IPS-18c (cell line): ENCODE measurements at regions not wholly inside any gene's neighbourhood (a gene's known extent, or its start where the extent isn't known, plus 50 kb on each side); places are given as distances from the start of the nearest gene placed in this dataset.

Experiments
- H3K4me3 ChIP-seq: 2 replicates; pipeline ENCODE4 v1.7.0; 2013; ENCODE audit warnings: low read depth, mild to moderate bottlenecking, low read length, moderate library complexity; ENCODE audit not compliant: insufficient read depth
- H3K9me3 ChIP-seq: one replicate; pipeline ENCODE4 v1.6.1; 2013; ENCODE audit warnings: mild to moderate bottlenecking, low read length, moderate library complexity; ENCODE audit not compliant: control insufficient read depth, insufficient read depth

- Histone ChIP-seq H3K9me3 (peaks cover 2% of the 10 kb centered on the region), H3K4me3 (no peak overlapping the region)
Observed at GRCh38 chr6:133583907-133584427, 304.9 kb upstream of the TCF21 start.

- Histone ChIP-seq H3K9me3 (peaks cover 2% of the 10 kb centered on the region), H3K4me3 (no peak overlapping the region)
Observed at GRCh38 chr6:133584823-133585222, 304.1 kb upstream of the TCF21 start.

GRCh38 chr6:133585978-133586377 lies 302.9 kb upstream of the TCF21 start:
- Histone ChIP-seq H3K4me3 (no peak overlapping the region), H3K9me3 (no peaks in the 10 kb centered on the region)

GRCh38 chr6:133587546-133588160 lies 301.3 kb upstream of the TCF21 start:
- Histone ChIP-seq H3K9me3 (no peaks in the 10 kb centered on the region), H3K4me3 (no peak overlapping the region)

- H3K4me3 ChIP-seq = no peak overlapping the region
- H3K9me3 ChIP-seq = no peaks in the 10 kb centered on the region
Observed at GRCh38 chr6:133590196-133590595, 298.7 kb upstream of the TCF21 start.

GRCh38 chr6:133590814-133591213 lies 298.1 kb upstream of the TCF21 start:
- Histone ChIP-seq H3K9me3 (no peaks in the 10 kb centered on the region), H3K4me3 (no peak overlapping the region)

- no peak overlapping the region for H3K4me3 ChIP-seq
Observed at GRCh38 chr6:133591275-133591674, 297.6 kb upstream of the TCF21 start.

GRCh38 chr6:133594652-133595110 lies 294.2 kb upstream of the TCF21 start:
- H3K9me3 ChIP-seq = no peaks in the 10 kb centered on the region

More at GRCh38 chr6:133591275-133591674, 297.6 kb upstream of the TCF21 start:
- H3K9me3 ChIP-seq = no peaks in the 10 kb centered on the region

GRCh38 chr6:133595111-133595761 lies 293.7 kb upstream of the TCF21 start:
- Histone ChIP-seq H3K4me3 (no peak overlapping the region), H3K9me3 (no peaks in the 10 kb centered on the region)

More at GRCh38 chr6:133594652-133595110, 294.2 kb upstream of the TCF21 start:
- H3K4me3 ChIP-seq = no peak overlapping the region

- Histone ChIP-seq H3K9me3 (no peaks in the 10 kb centered on the region), H3K4me3 (no peak overlapping the region)
Observed at GRCh38 chr6:133606852-133607251, 282.1 kb upstream of the TCF21 start.

- Histone ChIP-seq H3K4me3 (no peak overlapping the region), H3K9me3 (no peaks in the 10 kb centered on the region)
Observed at GRCh38 chr6:133608620-133609019, 280.3 kb upstream of the TCF21 start.

GRCh38 chr6:133609415-133610226 lies 279.3 kb upstream of the TCF21 start:
- Histone ChIP-seq H3K9me3 (no peaks in the 10 kb centered on the region), H3K4me3 (no peak overlapping the region)

- no peaks in the 10 kb centered on the region for H3K9me3 ChIP-seq
- H3K4me3 ChIP-seq = no peak overlapping the region
Observed at GRCh38 chr6:133610227-133610840, 278.6 kb upstream of the TCF21 start.

GRCh38 chr6:133610971-133611370 lies 277.9 kb upstream of the TCF21 start:
- H3K9me3 ChIP-seq = no peaks in the 10 kb centered on the region

GRCh38 chr6:133612459-133612858 lies 276.5 kb upstream of the TCF21 start:
- H3K9me3 ChIP-seq = no peaks in the 10 kb centered on the region

More at GRCh38 chr6:133610971-133611370, 277.9 kb upstream of the TCF21 start:
- H3K4me3 ChIP-seq = no peak overlapping the region

GRCh38 chr6:133613211-133613610 lies 275.7 kb upstream of the TCF21 start:
- H3K9me3 ChIP-seq = no peaks in the 10 kb centered on the region
- no peak overlapping the region for H3K4me3 ChIP-seq

More at GRCh38 chr6:133612459-133612858, 276.5 kb upstream of the TCF21 start:
- H3K4me3 ChIP-seq = no peak overlapping the region

GRCh38 chr6:133621751-133622150 lies 267.2 kb upstream of the TCF21 start:
- Histone ChIP-seq H3K4me3 (no peak overlapping the region), H3K9me3 (no peaks in the 10 kb centered on the region)
